HL-60 (cell line): ENCODE measurements at regions not wholly inside any gene's neighbourhood (a gene's known extent, or its start where the extent isn't known, plus 50 kb on each side); places are given as distances from the start of the nearest gene placed in this dataset.

Experiments used
- CTCF ChIP-seq: IDR thresholded peaks from one replicate; pipeline ENCODE4 v1.5.1; 2011; ENCODE audit warnings: low read length, control low read depth, inconsistent platforms; ENCODE audit not compliant: insufficient read depth
- GABPA ChIP-seq: IDR thresholded peaks from 2 replicates; pipeline ENCODE4 v1.6.1; 2012; ENCODE audit warnings: low read depth
- POLR2AphosphoS5 ChIP-seq: IDR thresholded peaks from 2 replicates; pipeline ENCODE4 v1.6.1; 2012; ENCODE audit warnings: low read depth
- REST ChIP-seq: IDR thresholded peaks from 2 replicates; pipeline ENCODE4 v1.6.1; 2012; ENCODE audit warnings: low read depth; ENCODE audit not compliant: insufficient replicate concordance
- SPI1 ChIP-seq: IDR thresholded peaks from 2 replicates; pipeline ENCODE4 v1.6.1; 2012; ENCODE audit warnings: low read depth, mild to moderate bottlenecking, borderline replicate concordance

GRCh38 chr2:16211341-16211740 is 271.0 kb downstream of the MYCN start:
- no peak for TF ChIP-seq CTCF
- no peak for TF ChIP-seq POLR2AphosphoS5
- no peak for TF ChIP-seq REST
- TF ChIP-seq GABPA = no peak
- no peak for TF ChIP-seq SPI1
